HG03378 (cell line): ENCODE measurements at regions not wholly inside any gene's neighbourhood (a gene's known extent, or its start where the extent isn't known, plus 50 kb on each side); places are given as distances from the start of the nearest gene placed in this dataset.
"Not testable (repeated sequence)": the region's sequence is repeated elsewhere in the genome, so short reads cannot be mapped to it uniquely, and the experiment has no call there.

Source experiments
- ATAC-seq: cut with Tn5 transposase; IDR thresholded peaks from one replicate; pipeline ENCODE4 v1.9.1; 2021; ENCODE audit warnings: mild to moderate bottlenecking, moderate library complexity; ENCODE audit not compliant: unreplicated experiment

- no peak for ATAC-seq
Observed at GRCh38 chr12:65673156-65673690, 151.1 kb upstream of the HMGA2 start.

GRCh38 chr12:65673732-65674131 is 150.6 kb upstream of the HMGA2 start:
- ATAC-seq = no peak

GRCh38 chr12:65675141-65675621 is 149.1 kb upstream of the HMGA2 start:
- no peak for ATAC-seq

- not testable (repeated sequence) for ATAC-seq
Observed at GRCh38 chr12:65678172-65678571, 146.1 kb upstream of the HMGA2 start.

GRCh38 chr12:65681226-65681625 is 143.1 kb upstream of the HMGA2 start:
- no peak for ATAC-seq

GRCh38 chr12:65682112-65682511 is 142.2 kb upstream of the HMGA2 start:
- no peak for ATAC-seq

GRCh38 chr12:65684906-65685305 is 139.4 kb upstream of the HMGA2 start:
- no peak for ATAC-seq

GRCh38 chr12:65685514-65685913 is 138.8 kb upstream of the HMGA2 start:
- no peak for ATAC-seq

GRCh38 chr12:65689508-65689907 is 134.8 kb upstream of the HMGA2 start:
- ATAC-seq = no peak

GRCh38 chr12:65690477-65690876 is 133.8 kb upstream of the HMGA2 start:
- no peak for ATAC-seq

GRCh38 chr12:65694130-65694529 is 130.2 kb upstream of the HMGA2 start:
- ATAC-seq = no peak

- no peak for ATAC-seq
Observed at GRCh38 chr12:65695113-65695865, 129.0 kb upstream of the HMGA2 start.

- ATAC-seq = no peak
Observed at GRCh38 chr12:65696227-65696626, 128.1 kb upstream of the HMGA2 start.

GRCh38 chr12:65699251-65699650 is 125.0 kb upstream of the HMGA2 start:
- ATAC-seq = no peak

- no peak for ATAC-seq
Observed at GRCh38 chr12:65703176-65703575, 121.1 kb upstream of the HMGA2 start.

GRCh38 chr12:65705380-65705876 is 118.9 kb upstream of the HMGA2 start:
- no peak for ATAC-seq

- no peak for ATAC-seq
Observed at GRCh38 chr12:65707051-65707450, 117.2 kb upstream of the HMGA2 start.

- ATAC-seq = no peak
Observed at GRCh38 chr12:65712260-65713004, 111.9 kb upstream of the HMGA2 start.

- no peak for ATAC-seq
Observed at GRCh38 chr12:65715961-65716360, 108.3 kb upstream of the HMGA2 start.

GRCh38 chr12:65720136-65721130 is 103.8 kb upstream of the HMGA2 start:
- no peak for ATAC-seq
